OCI-LY7 (cell line): ENCODE measurements at regions not wholly inside any gene's neighbourhood (a gene's known extent, or its start where the extent isn't known, plus 50 kb on each side); places are given as distances from the start of the nearest gene placed in this dataset.

Experiments
- BruUV-seq: library from RNA; stranded (reverse); fragments of 400-500 nt; replicated peaks from 2 replicates; lab custom pipeline; 2021; lab: Mats Ljungman, UMichigan
- CTCF ChIA-PET: fragments of 300-600 bp; sonication (Branson Sonifier 250); formaldehyde crosslinking; loops from one replicate; lab custom pipeline; 2022; ENCODE audit warnings: antibody characterized with exemption; ENCODE audit not compliant: unreplicated experiment; lab: Charles Lee
- POLR2A ChIA-PET: fragments of 300-600 bp; sonication (Branson Sonifier 250); formaldehyde crosslinking; loops from one replicate; lab custom pipeline; 2022; ENCODE audit warnings: antibody characterized with exemption; lab: Charles Lee
- DNase-seq: peaks from one replicate; pipeline ENCODE4 v3.0.0-alpha.2; 2015; ENCODE audit warnings: low spot score
- H2AFZ ChIP-seq: fragments of 200-600 bp; sonication (generic), shearing (Covaris generic); 2 replicates; pipeline ENCODE4 v1.6.1; 2014; ENCODE audit warnings: mild to moderate bottlenecking, antibody characterized with exemption, low read length, moderate library complexity
- H3K27ac ChIP-seq: fragments of 200-600 bp; sonication (generic); 2 replicates; pipeline ENCODE4 v1.5.1; 2014; ENCODE audit warnings: mixed run types, low read depth, mild to moderate bottlenecking, moderate library complexity, low read length, inconsistent platforms; ENCODE audit not compliant: poor library complexity, severe bottlenecking
- H3K36me3 ChIP-seq: fragments of 200-600 bp; sonication (generic); 2 replicates; pipeline ENCODE4 v1.6.1; 2014; ENCODE audit warnings: mild to moderate bottlenecking, antibody characterized with exemption, low read length, moderate library complexity, mixed read lengths; ENCODE audit not compliant: insufficient read depth
- H3K4me1 ChIP-seq: fragments of 200-600 bp; sonication (generic); 2 replicates; pipeline ENCODE4 v1.5.1; 2014; ENCODE audit warnings: mild to moderate bottlenecking, low read length; ENCODE audit not compliant: insufficient read depth, poor library complexity, severe bottlenecking
- H3K4me2 ChIP-seq: fragments of 200-600 bp; sonication (generic); 2 replicates; pipeline ENCODE4 v1.6.1; 2014; ENCODE audit warnings: mild to moderate bottlenecking, low read length
- H3K4me3 ChIP-seq: fragments of 200-600 bp; sonication (generic); 2 replicates; pipeline ENCODE4 v1.5.1; 2014; ENCODE audit warnings: mild to moderate bottlenecking, low read depth, low read length; ENCODE audit not compliant: poor library complexity, severe bottlenecking
- H3K79me2 ChIP-seq: fragments of 200-600 bp; sonication (generic); 2 replicates; pipeline ENCODE4 v1.6.1; 2016; ENCODE audit warnings: low read depth, mild to moderate bottlenecking, low read length, moderate library complexity, mixed read lengths; ENCODE audit not compliant: insufficient read depth
- H3K9me2 ChIP-seq: fragments of 200-600 bp; sonication (generic); 2 replicates; pipeline ENCODE4 v1.6.1; 2016; ENCODE audit warnings: mild to moderate bottlenecking, low read length, mixed read lengths; ENCODE audit not compliant: insufficient read depth
- H3K9me3 ChIP-seq: fragments of 200-600 bp; sonication (generic); 2 replicates; pipeline ENCODE4 v1.6.1; 2014; ENCODE audit warnings: mild to moderate bottlenecking, mixed run types, low read length, mixed read lengths
- H4K20me1 ChIP-seq: fragments of 200-600 bp; sonication (generic); 2 replicates; pipeline ENCODE4 v1.6.1; 2014; ENCODE audit warnings: mild to moderate bottlenecking, antibody characterized with exemption, low read length, moderate library complexity, mixed read lengths; ENCODE audit not compliant: insufficient read depth
- CTCF ChIP-seq: fragments of 200-600 bp; sonication (generic); conservative IDR thresholded peaks from 2 replicates; pipeline ENCODE4 v1.5.1; 2014; ENCODE audit warnings: mild to moderate bottlenecking, antibody characterized with exemption, low read length, moderate library complexity, mixed read lengths
- EZH2phosphoT487 ChIP-seq: fragments of 200-600 bp; sonication (generic); IDR thresholded peaks from 2 replicates; pipeline ENCODE4 v1.6.1; 2018; ENCODE audit warnings: low read depth, borderline replicate concordance, mild to moderate bottlenecking, mixed run types, antibody characterized with exemption, low read length, moderate library complexity, mixed read lengths
- intact Hi-C: fragments of 100-400 bp; cut with micrococcal nuclease; formaldehyde crosslinking; loops from one replicate; pipeline ENCODE4 v1.10.0; 2022; ENCODE audit not compliant: unreplicated experiment

GRCh38 chr1:245052258-245052657 is 102.5 kb upstream of the KIF26B start:
- no peak for DNase-seq
- no peak for TF ChIP-seq EZH2phosphoT487
- no peak for TF ChIP-seq CTCF
- CTCF ChIA-PET: interaction anchor here (1.9 kb wide), 1 partner anchor 10 kb away, joined by 7 read pairs; no protein-coding TSS in a partner anchor
- POLR2A ChIA-PET: interaction anchor here (0.6 to 0.9 kb wide), 2 partner anchors 257 to 356 kb away, joined by 3 to 5 read pairs; no protein-coding TSS in a partner anchor
- Histone ChIP-seq H3K36me3 (no peaks in the 10 kb centered on the region), H3K79me2 (no peaks in the 10 kb centered on the region), H2AFZ (no peak overlapping the region), H3K9me2 (no peaks in the 10 kb centered on the region), H3K9me3 (no peaks in the 10 kb centered on the region), H3K27ac (no peak overlapping the region), H3K4me3 (no peak overlapping the region), H3K4me2 (no peak overlapping the region), H4K20me1 (no peaks in the 10 kb centered on the region), H3K4me1 (no peaks in the 10 kb centered on the region)
- BruUV-seq: no TSS peak
- intact Hi-C loops: no loop called here

- TF ChIP-seq EZH2phosphoT487 (no peak), CTCF (no peak)
- no TSS peak for BruUV-seq
- POLR2A ChIA-PET: interaction anchor here (0.6 to 1.5 kb wide), 6 partner anchors 9 to 357 kb away, joined by 3 to 5 read pairs (median 3); no protein-coding TSS in a partner anchor
- no peaks in the 10 kb centered on the region for H3K9me3 ChIP-seq
- H3K4me2 ChIP-seq: no peak overlapping the region
- intact Hi-C loops: no loop called here
- no peak overlapping the region for H2AFZ ChIP-seq
- no peaks in the 10 kb centered on the region for H3K36me3 ChIP-seq
- H3K4me3 ChIP-seq: no peak overlapping the region
- no peak overlapping the region for H3K27ac ChIP-seq
- no peak for DNase-seq
- no peaks in the 10 kb centered on the region for H3K4me1 ChIP-seq
- H4K20me1 ChIP-seq: no peaks in the 10 kb centered on the region
- CTCF ChIA-PET: interaction anchor here (0.6 to 1.9 kb wide), 2 partner anchors 9 to 217 kb away, joined by 3 to 7 read pairs; no protein-coding TSS in a partner anchor
- no peaks in the 10 kb centered on the region for H3K79me2 ChIP-seq
- no peaks in the 10 kb centered on the region for H3K9me2 ChIP-seq
Observed at GRCh38 chr1:245051349-245052221, 103.2 kb upstream of the KIF26B start.

- no peaks in the 10 kb centered on the region for H3K36me3 ChIP-seq
- H4K20me1 ChIP-seq: no peaks in the 10 kb centered on the region
- no peaks in the 10 kb centered on the region for H3K9me3 ChIP-seq
- no peak for DNase-seq
- H3K4me2 ChIP-seq: no peak overlapping the region
- intact Hi-C loops: no loop called here
- peaks cover 8% of the 10 kb centered on the region for H3K4me1 ChIP-seq
- H2AFZ ChIP-seq: no peak overlapping the region
- ChIA-PET CTCF (interaction anchor here (1.0 kb wide), 1 partner anchor 25 kb away, joined by 3 read pairs; no protein-coding TSS in a partner anchor), POLR2A (interaction anchor here (0.6 to 1.6 kb wide), 6 partner anchors 10 to 442 kb away, joined by 3 to 6 read pairs (median 4); partner anchors contain the start of gene HNRNPU)
- BruUV-seq: no TSS peak
- H3K79me2 ChIP-seq: no peaks in the 10 kb centered on the region
- TF ChIP-seq EZH2phosphoT487 (no peak), CTCF (no peak)
- H3K4me3 ChIP-seq: no peak overlapping the region
- H3K27ac ChIP-seq: no peak overlapping the region
- H3K9me2 ChIP-seq: no peaks in the 10 kb centered on the region
Observed at GRCh38 chr1:245046769-245047168, 108.0 kb upstream of the KIF26B start.
